Thyroid gland (tissue), 4 donors: ENCODE measurements at regions not wholly inside any gene's neighbourhood (a gene's known extent, or its start where the extent isn't known, plus 50 kb on each side); places are given as distances from the start of the nearest gene placed in this dataset.

Experiments used
- DNase-seq, 2 donors: peaks; one replicate each; pipeline ENCODE4 v3.0.0-alpha.2; 2019
- H3K27ac ChIP-seq, 3 donors: fragments of 200-600 bp; sonication (generic); 1 replicate in 2 of 3; 2 replicates in 1 of 3; pipeline ENCODE4 v1.5.1; 2016 to 2019; ENCODE audit warnings: mild to moderate bottlenecking in 1 of 3, moderate library complexity in 1 of 3
- H3K27me3 ChIP-seq: fragments of 200-600 bp; sonication (generic); one replicate; pipeline ENCODE4 v1.5.1; 2019
- H3K36me3 ChIP-seq, 2 donors: fragments of 200-600 bp; sonication (generic); one replicate each; pipeline ENCODE4 v1.5.1; 2016 to 2019
- H3K4me1 ChIP-seq, 2 donors: fragments of 200-600 bp; sonication (generic); one replicate each; pipeline ENCODE4 v1.5.1; 2017 to 2019
- H3K4me3 ChIP-seq, 3 donors: fragments of 200-600 bp; sonication (generic); replicated peaks in 1 of 3; 1 replicate in 2 of 3; 2 replicates in 1 of 3; pipeline ENCODE4 v1.5.1; 2016; ENCODE audit warnings: mild to moderate bottlenecking in 1 of 3
- H3K9me3 ChIP-seq: fragments of 200-600 bp; sonication (generic); one replicate; pipeline ENCODE4 v1.5.1; 2017
- CTCF ChIP-seq, 6 experiments: fragments of 200-600 bp in 3 of 6; fragments of 450-650 bp in 3 of 6; sonication (generic) in 3 of 6; IDR thresholded peaks; one replicate each; pipeline ENCODE4 v1.5.1; 2016 to 2019; ENCODE audit warnings: antibody characterized with exemption in 6 of 6, mild to moderate bottlenecking in 2 of 6, inconsistent platforms in 1 of 6, moderate library complexity in 1 of 6
- POLR2A ChIP-seq, 2 donors: fragments of 450-650 bp; IDR thresholded peaks; one replicate each; pipeline ENCODE4 v1.6.1; 2017; ENCODE audit warnings: antibody characterized with exemption in 2 of 2, mild to moderate bottlenecking in 2 of 2, moderate library complexity in 1 of 2
- WGBS, 2 donors: methylation state at CpG; one replicate each; pipeline ENCODE4 v1.1.5; 2017; 5-methylcytosine and 5-hydroxymethylcytosine counted together
- intact Hi-C: fragments of 100-400 bp; cut with DNase I; formaldehyde crosslinking; loops from one replicate; pipeline ENCODE4 v1.15.1; 2023

- WGBS, 2 donors: 86 to 89% methylated on average over 3 of the region's 3 CpGs
- Histone ChIP-seq H3K36me3 (no peaks in the 10 kb centered on the region), H3K27me3 (no peaks in the 10 kb centered on the region), H3K27ac (no peak overlapping the region), H3K9me3 (no peaks in the 10 kb centered on the region), H3K4me1 (peaks cover 11 to 13% of the 10 kb centered on the region in 2 donors), H3K4me3 (no peak overlapping the region)
- DNase-seq: no peak
- intact Hi-C loops: no loop called here
- no peak for TF ChIP-seq POLR2A (IDR thresholded peaks at IDR 0.05)
These were observed 55.5 kb downstream of the TPBG start for GRCh38 chr6:82419132-82419581.

- Histone ChIP-seq H3K27ac (no peak overlapping the region), H3K9me3 (no peaks in the 10 kb centered on the region), H3K36me3 (no peaks in the 10 kb centered on the region), H3K4me1 (peaks cover 11 to 13% of the 10 kb centered on the region in 2 donors), H3K27me3 (no peaks in the 10 kb centered on the region), H3K4me3 (no peak overlapping the region)
- intact Hi-C loops: no loop called here
- WGBS, 2 donors: 74 to 88% methylated on average over 1 of the region's 1 CpG
- TF ChIP-seq CTCF (IDR thresholded peaks at IDR 0.05) (no peak), POLR2A (IDR thresholded peaks at IDR 0.05) (no peak)
- DNase-seq: no peak
These were observed 56.2 kb downstream of the TPBG start for GRCh38 chr6:82419859-82420258.

- Histone ChIP-seq H3K4me3 (no peak overlapping the region), H3K36me3 (no peaks in the 10 kb centered on the region), H3K4me1 (no peaks in the 10 kb centered on the region), H3K27ac (no peak overlapping the region), H3K9me3 (no peaks in the 10 kb centered on the region), H3K27me3 (no peaks in the 10 kb centered on the region)
- intact Hi-C loops: no loop called here
- TF ChIP-seq CTCF (IDR thresholded peaks at IDR 0.05): no peak
- no peak for TF ChIP-seq POLR2A (IDR thresholded peaks at IDR 0.05)
- DNase-seq: no peak
These were observed 67.0 kb downstream of the TPBG start for GRCh38 chr6:82430611-82431010.

GRCh38 chr6:82436740-82437139, 73.1 kb downstream of the TPBG start:
- intact Hi-C loops: no loop called here
- no peak for TF ChIP-seq POLR2A (IDR thresholded peaks at IDR 0.05)
- no peak for TF ChIP-seq CTCF (IDR thresholded peaks at IDR 0.05)

GRCh38 chr6:82437701-82438100, 74.1 kb downstream of the TPBG start:
- TF ChIP-seq CTCF (IDR thresholded peaks at IDR 0.05) (no peak), POLR2A (IDR thresholded peaks at IDR 0.05) (no peak)
- no peaks in the 10 kb centered on the region for H3K4me1 ChIP-seq

More at GRCh38 chr6:82436740-82437139, 73.1 kb downstream of the TPBG start:
- Histone ChIP-seq H3K9me3 (no peaks in the 10 kb centered on the region), H3K4me1 (no peaks in the 10 kb centered on the region), H3K27ac (no peak overlapping the region), H3K4me3 (no peak overlapping the region), H3K27me3 (no peaks in the 10 kb centered on the region), H3K36me3 (no peaks in the 10 kb centered on the region)
- WGBS, 2 donors: 91 to 96% methylated on average over 2 of the region's 2 CpGs
- DNase-seq: no peak

More at GRCh38 chr6:82437701-82438100, 74.1 kb downstream of the TPBG start:
- H3K27ac ChIP-seq: no peak overlapping the region
- no peaks in the 10 kb centered on the region for H3K27me3 ChIP-seq
- H3K36me3 ChIP-seq: no peaks in the 10 kb centered on the region
- no peak overlapping the region for H3K4me3 ChIP-seq
- intact Hi-C loops: no loop called here
- no peak for DNase-seq
- H3K9me3 ChIP-seq: no peaks in the 10 kb centered on the region
